Glutamatergic neuron (in vitro differentiated cells): ENCODE measurements at regions not wholly inside any gene's neighbourhood (a gene's known extent, or its start where the extent isn't known, plus 50 kb on each side); places are given as distances from the start of the nearest gene placed in this dataset.

ENCODE experiments used
- DNase-seq: peaks from one replicate; pipeline ENCODE4 v3.0.0; 2022
- H3K27ac Mint-ChIP-seq: one replicate; pipeline ENCODE4 v1.8.0; 2020; ENCODE audit warnings: mild to moderate bottlenecking, mixed read lengths, inconsistent platforms; ENCODE audit not compliant: unreplicated experiment
- H3K27me3 Mint-ChIP-seq: one replicate; pipeline ENCODE4 v1.8.0; 2020; ENCODE audit warnings: mild to moderate bottlenecking, moderate library complexity, mixed read lengths, inconsistent platforms; ENCODE audit not compliant: unreplicated experiment
- H3K36me3 Mint-ChIP-seq: one replicate; pipeline ENCODE4 v1.8.0; 2020; ENCODE audit warnings: mild to moderate bottlenecking, mixed read lengths, inconsistent platforms; ENCODE audit not compliant: unreplicated experiment
- H3K4me1 Mint-ChIP-seq: one replicate; pipeline ENCODE4 v1.8.0; 2020; ENCODE audit warnings: mild to moderate bottlenecking, low read depth, mixed read lengths, inconsistent platforms; ENCODE audit not compliant: unreplicated experiment
- H3K4me3 Mint-ChIP-seq: one replicate; pipeline ENCODE4 v1.8.0; 2020; ENCODE audit warnings: mild to moderate bottlenecking, mixed read lengths, inconsistent platforms; ENCODE audit not compliant: unreplicated experiment
- H3K9me3 Mint-ChIP-seq: one replicate; pipeline ENCODE4 v1.8.0; 2020; ENCODE audit warnings: mild to moderate bottlenecking, moderate library complexity, mixed read lengths, inconsistent platforms; ENCODE audit not compliant: unreplicated experiment
- TF ChIP-seq, protein P1 (sequence below): fragments of 200-600 bp; sonication (generic); IDR thresholded peaks from one replicate; pipeline ENCODE4 v1.5.0; 2021; ENCODE audit not compliant: partially characterized antibody, unreplicated experiment

DNA sequence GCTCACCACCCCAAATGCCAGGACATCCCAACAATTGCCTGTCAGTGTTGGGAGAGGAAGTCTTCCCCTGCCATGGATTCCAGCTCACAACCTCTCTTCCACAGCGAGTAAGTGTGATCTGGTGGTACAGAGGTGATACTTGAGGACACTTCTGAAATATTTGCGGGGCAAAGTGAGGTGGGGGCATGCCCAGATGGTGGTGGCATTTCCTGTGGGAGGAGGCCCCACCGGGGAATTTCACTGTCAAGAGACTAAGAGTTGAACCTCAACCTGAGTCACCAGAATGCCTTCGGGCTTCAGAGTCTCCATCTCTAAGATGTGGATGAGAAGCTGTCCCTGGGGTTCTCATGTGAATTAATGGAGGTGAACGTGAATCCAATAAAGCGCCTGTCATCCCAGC lies 122.3 kb upstream of the RFLNA start:
- DNase-seq: no peak
- H3K4me3 Mint-ChIP-seq: no peak overlapping the region
- peaks cover 5% of the 10 kb centered on the region for H3K9me3 Mint-ChIP-seq
- H3K4me1 Mint-ChIP-seq: peaks cover 14% of the 10 kb centered on the region
- H3K36me3 Mint-ChIP-seq: peaks cover 19% of the 10 kb centered on the region
- TF ChIP-seq, protein P1, sequence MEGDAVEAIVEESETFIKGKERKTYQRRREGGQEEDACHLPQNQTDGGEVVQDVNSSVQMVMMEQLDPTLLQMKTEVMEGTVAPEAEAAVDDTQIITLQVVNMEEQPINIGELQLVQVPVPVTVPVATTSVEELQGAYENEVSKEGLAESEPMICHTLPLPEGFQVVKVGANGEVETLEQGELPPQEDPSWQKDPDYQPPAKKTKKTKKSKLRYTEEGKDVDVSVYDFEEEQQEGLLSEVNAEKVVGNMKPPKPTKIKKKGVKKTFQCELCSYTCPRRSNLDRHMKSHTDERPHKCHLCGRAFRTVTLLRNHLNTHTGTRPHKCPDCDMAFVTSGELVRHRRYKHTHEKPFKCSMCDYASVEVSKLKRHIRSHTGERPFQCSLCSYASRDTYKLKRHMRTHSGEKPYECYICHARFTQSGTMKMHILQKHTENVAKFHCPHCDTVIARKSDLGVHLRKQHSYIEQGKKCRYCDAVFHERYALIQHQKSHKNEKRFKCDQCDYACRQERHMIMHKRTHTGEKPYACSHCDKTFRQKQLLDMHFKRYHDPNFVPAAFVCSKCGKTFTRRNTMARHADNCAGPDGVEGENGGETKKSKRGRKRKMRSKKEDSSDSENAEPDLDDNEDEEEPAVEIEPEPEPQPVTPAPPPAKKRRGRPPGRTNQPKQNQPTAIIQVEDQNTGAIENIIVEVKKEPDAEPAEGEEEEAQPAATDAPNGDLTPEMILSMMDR: no peak
- H3K27ac Mint-ChIP-seq: no peak overlapping the region
- peaks cover 4% of the 10 kb centered on the region for H3K27me3 Mint-ChIP-seq

DNA sequence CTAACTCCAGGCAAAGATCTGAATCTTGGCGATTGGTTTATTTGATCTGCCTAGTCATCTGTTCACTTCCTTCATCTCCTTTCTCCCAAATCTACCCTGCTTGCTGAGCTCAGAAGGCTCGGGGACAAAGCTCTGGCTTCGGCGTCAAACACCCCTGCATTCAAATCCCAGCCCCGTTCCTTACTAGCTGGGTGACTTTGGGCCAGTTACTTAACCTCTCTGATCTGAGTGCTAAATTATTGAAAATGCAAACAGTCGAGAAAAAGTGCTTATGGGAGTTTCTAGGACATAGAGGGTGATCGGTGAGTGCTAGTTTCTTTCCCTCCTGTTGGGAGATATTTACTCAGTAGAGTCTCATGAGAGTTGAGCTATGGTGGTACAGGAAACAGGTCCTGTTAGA lies 121.2 kb upstream of the RFLNA start:
- no peak overlapping the region for H3K27ac Mint-ChIP-seq
- H3K9me3 Mint-ChIP-seq: peaks cover 5% of the 10 kb centered on the region
- H3K4me1 Mint-ChIP-seq: peaks cover 14% of the 10 kb centered on the region
- no peak for DNase-seq
- TF ChIP-seq, protein P1: no peak
- H3K4me3 Mint-ChIP-seq: no peak overlapping the region
- peaks cover 2% of the 10 kb centered on the region for H3K27me3 Mint-ChIP-seq
- H3K36me3 Mint-ChIP-seq: peaks cover 10% of the 10 kb centered on the region

DNA sequence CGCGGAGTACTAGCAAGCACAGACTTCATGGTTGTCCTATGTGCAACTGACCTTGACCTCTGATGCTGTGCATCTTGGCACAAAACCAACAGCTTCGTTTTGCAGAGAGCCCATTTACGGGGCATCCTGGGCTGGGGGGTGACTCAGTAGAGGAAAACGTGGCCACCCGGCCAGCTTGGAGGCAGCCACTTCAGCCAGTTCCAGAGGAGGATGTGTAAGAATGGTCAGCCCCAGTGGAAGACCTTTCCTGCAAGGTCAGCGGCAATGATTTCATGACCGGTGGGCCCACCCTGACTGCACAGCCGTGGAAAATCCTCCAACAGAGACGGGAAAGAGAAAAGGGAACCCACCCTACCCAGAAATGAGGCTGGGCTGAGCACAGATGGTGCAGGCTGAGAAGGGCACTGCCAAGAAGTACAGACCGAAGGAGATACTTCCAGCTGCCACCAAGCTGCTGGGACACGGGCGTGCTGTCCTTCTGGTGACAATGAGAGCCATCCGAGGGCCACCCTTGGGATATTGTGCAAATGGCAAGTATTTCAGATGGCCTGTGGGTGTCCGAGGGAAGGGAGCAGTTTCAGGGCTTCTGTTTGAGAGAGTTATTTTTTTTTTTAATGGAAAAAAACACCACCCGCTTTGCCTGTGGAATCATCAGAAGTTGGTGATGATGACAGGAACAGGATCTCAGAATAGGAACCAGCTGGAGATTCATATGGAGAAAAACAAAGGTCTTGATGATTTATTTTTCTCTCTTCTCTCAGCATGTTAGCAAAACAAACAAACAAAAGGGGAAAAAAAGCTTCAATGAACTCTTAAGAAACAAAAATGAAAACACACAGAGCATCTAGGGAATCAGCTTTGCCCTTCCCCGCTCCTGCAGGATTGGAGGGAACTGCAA lies 120.2 kb upstream of the RFLNA start:
- TF ChIP-seq, protein P1: no peak
- Mint-ChIP-seq H3K4me3 (no peak overlapping the region), H3K4me1 (peaks cover 14% of the 10 kb centered on the region), H3K9me3 (peaks cover 4% of the 10 kb centered on the region), H3K36me3 (peaks cover 5% of the 10 kb centered on the region), H3K27ac (no peak overlapping the region), H3K27me3 (peaks cover 2% of the 10 kb centered on the region)
- DNase-seq: no peak

DNA sequence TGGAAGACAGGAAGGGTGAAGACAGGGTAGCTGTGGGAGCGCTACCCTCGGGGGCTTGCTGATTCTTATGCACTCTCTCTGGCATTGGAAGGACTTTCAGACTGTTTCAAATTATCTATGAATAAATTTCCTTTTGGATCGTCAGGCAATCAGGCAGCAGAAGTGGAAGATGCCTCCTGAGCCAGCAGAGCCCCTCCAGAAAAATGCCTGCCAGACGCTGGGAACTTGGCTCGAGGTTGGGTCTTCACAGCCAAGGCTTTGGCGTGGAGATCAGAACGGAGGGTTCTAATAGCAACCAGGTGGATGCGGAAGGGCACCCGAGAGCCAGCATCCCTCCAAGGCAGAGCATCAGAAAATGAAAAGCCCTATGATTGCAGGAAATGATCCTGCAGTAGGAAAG lies 119.2 kb upstream of the RFLNA start:
- H3K4me3 Mint-ChIP-seq: no peak overlapping the region
- peaks cover 5% of the 10 kb centered on the region for H3K36me3 Mint-ChIP-seq
- DNase-seq: no peak
- TF ChIP-seq, protein P1: no peak
- H3K4me1 Mint-ChIP-seq: peaks cover 14% of the 10 kb centered on the region
- H3K27ac Mint-ChIP-seq: no peak overlapping the region
- H3K9me3 Mint-ChIP-seq: peaks cover 4% of the 10 kb centered on the region
- peaks cover 2% of the 10 kb centered on the region for H3K27me3 Mint-ChIP-seq

DNA sequence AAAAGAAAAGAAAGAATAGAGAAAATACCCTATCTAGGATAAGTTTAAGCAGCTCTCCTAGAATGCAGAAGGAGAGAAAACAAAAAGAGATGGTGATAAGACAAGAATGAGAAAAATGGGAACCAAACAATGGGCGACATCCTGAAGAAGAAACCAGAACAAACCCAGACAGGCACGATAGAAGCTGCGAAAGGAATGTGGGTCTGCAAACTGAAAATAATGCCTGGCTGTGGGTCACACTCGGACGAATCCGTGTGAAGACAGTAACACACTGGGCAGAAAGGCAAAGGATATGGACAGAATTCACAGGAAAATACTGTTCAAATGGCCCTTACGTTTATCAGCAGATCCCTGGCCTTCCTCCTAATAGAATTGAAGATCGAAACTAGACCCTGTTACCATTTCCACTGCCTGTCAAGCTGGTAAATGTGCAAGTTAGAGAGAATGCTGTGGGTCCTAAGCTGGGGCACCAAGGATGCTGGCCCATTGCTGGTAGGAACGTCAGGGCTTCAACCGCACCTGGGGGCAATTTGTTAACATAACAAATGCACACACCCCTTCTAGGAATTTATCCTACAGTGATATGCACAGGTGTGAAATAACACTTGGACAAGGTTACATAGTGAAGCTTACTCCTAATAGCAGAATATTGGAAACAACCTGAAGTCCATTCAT lies 117.5 kb upstream of the RFLNA start:
- Mint-ChIP-seq H3K9me3 (peaks cover 2% of the 10 kb centered on the region), H3K27ac (no peak overlapping the region), H3K4me1 (peaks cover 16% of the 10 kb centered on the region), H3K4me3 (no peak overlapping the region), H3K36me3 (peaks cover 5% of the 10 kb centered on the region), H3K27me3 (peaks cover 2% of the 10 kb centered on the region)
- DNase-seq: no peak
- TF ChIP-seq, protein P1: no peak
